Keratinocyte (primary cell): ENCODE measurements at regions not wholly inside any gene's neighbourhood (a gene's known extent, or its start where the extent isn't known, plus 50 kb on each side); places are given as distances from the start of the nearest gene placed in this dataset.

Experiments used
- DNase-seq: peaks from one replicate; pipeline ENCODE4 v3.0.0-alpha.2; 2011; ENCODE audit warnings: low read depth, missing footprints, low spot score
- FAIRE-seq: peaks from 2 replicates; lab custom pipeline; 2011; peaks lifted over from hg19 to GRCh38; lab: Jason Lieb, UNC
- H2AFZ ChIP-seq: 2 replicates; pipeline ENCODE4 v1.6.0; 2012; ENCODE audit warnings: low read length, control low read depth, inconsistent platforms; ENCODE audit not compliant: control insufficient read depth
- H3K27ac ChIP-seq: 2 replicates; pipeline ENCODE4 v1.5.1; 2011; ENCODE audit warnings: low read length; ENCODE audit not compliant: control insufficient read depth, insufficient read depth
- H3K27me3 ChIP-seq: 3 replicates; pipeline ENCODE4 v1.6.0; 2011; ENCODE audit warnings: low read length; ENCODE audit not compliant: control insufficient read depth, insufficient read depth; ENCODE audit errors: extremely low read depth
- H3K36me3 ChIP-seq, 2 experiments: 2 replicates in 1 of 2; 3 replicates in 1 of 2; pipeline ENCODE4 v1.5.1; 2011; ENCODE audit warnings: low read length in 2 of 2, mild to moderate bottlenecking in 1 of 2; ENCODE audit not compliant: control insufficient read depth in 2 of 2, insufficient read depth in 2 of 2; ENCODE audit errors: extremely low read depth in 1 of 2
- H3K4me1 ChIP-seq: 3 replicates; pipeline ENCODE4 v1.5.1; 2011; ENCODE audit warnings: low read length; ENCODE audit not compliant: control insufficient read depth, insufficient read depth; ENCODE audit errors: extremely low read depth
- H3K4me2 ChIP-seq: 3 replicates; pipeline ENCODE4 v1.6.0; 2011; ENCODE audit warnings: low read depth, low read length; ENCODE audit not compliant: control insufficient read depth, insufficient read depth; ENCODE audit errors: extremely low read depth
- H3K4me3 ChIP-seq, 3 experiments: fragments of 200-600 bp in 1 of 3; sonication (generic) in 1 of 3; 2 replicates in 2 of 3; 3 replicates in 1 of 3; pipeline ENCODE4 v1.5.1; 2011 to 2016; ENCODE audit warnings: low read length in 3 of 3, mild to moderate bottlenecking in 3 of 3, control low read depth in 2 of 3, inconsistent platforms in 1 of 3, low read depth in 1 of 3, mixed read lengths in 1 of 3, mixed run types in 1 of 3, moderate library complexity in 1 of 3; ENCODE audit not compliant: control insufficient read depth in 2 of 3, insufficient read depth in 2 of 3; ENCODE audit errors: extremely low read depth in 1 of 3
- H3K79me2 ChIP-seq: 2 replicates; pipeline ENCODE4 v1.6.0; 2012; ENCODE audit warnings: low read length; ENCODE audit not compliant: control insufficient read depth, insufficient read depth
- H3K9ac ChIP-seq: 3 replicates; pipeline ENCODE4 v1.6.0; 2011; ENCODE audit warnings: low read length; ENCODE audit not compliant: control insufficient read depth, insufficient read depth; ENCODE audit errors: extremely low read depth
- H3K9me1 ChIP-seq: 3 replicates; pipeline ENCODE4 v1.6.0; 2011; ENCODE audit warnings: low read length; ENCODE audit not compliant: control insufficient read depth, insufficient read depth; ENCODE audit errors: extremely low read depth
- H3K9me3 ChIP-seq: 2 replicates; pipeline ENCODE4 v1.5.1; 2012; ENCODE audit warnings: low read depth, low read length; ENCODE audit not compliant: control insufficient read depth
- H4K20me1 ChIP-seq: 3 replicates; pipeline ENCODE4 v1.6.0; 2011; ENCODE audit warnings: low read length; ENCODE audit not compliant: control insufficient read depth, insufficient read depth; ENCODE audit errors: extremely low read depth
- EZH2 ChIP-seq: IDR thresholded peaks from one replicate; pipeline ENCODE4 v1.6.1; 2012; ENCODE audit warnings: inconsistent platforms, mild to moderate bottlenecking, low read length, moderate library complexity
- dilution Hi-C: fragments of 300-500 bp; cut with MboI; formaldehyde crosslinking; loops from one replicate; pipeline ENCODE4 v1.7.0; 2020; ENCODE audit warnings: low sequenced_read_pairs; ENCODE audit not compliant: extremely low pct_ligation_motif_present
- TF ChIP-seq, protein P1 (sequence below), 3 experiments: IDR thresholded peaks in 1 of 3; conservative IDR thresholded peaks in 1 of 3; optimal IDR thresholded peaks in 1 of 3; 2 replicates in 2 of 3; 3 replicates in 1 of 3; pipeline versions ENCODE3 to v1.5.1; 2011; ENCODE audit warnings: low read length in 3 of 3, mild to moderate bottlenecking in 3 of 3, moderate library complexity in 2 of 3, control low read depth in 1 of 3, inconsistent platforms in 1 of 3; ENCODE audit not compliant: insufficient read depth in 2 of 3; ENCODE audit errors: extremely low read depth in 1 of 3

- Histone ChIP-seq H3K9me3 (no peaks in the 10 kb centered on the region), H3K4me1 (no peaks in the 10 kb centered on the region), H4K20me1 (no peaks in the 10 kb centered on the region), H3K79me2 (no peaks in the 10 kb centered on the region), H3K36me3 (no peaks in the 10 kb centered on the region), H2AFZ (no peak overlapping the region), H3K27me3 (peaks cover 4% of the 10 kb centered on the region), H3K9me1 (no peaks in the 10 kb centered on the region), H3K9ac (no peak overlapping the region), H3K4me2 (no peak overlapping the region), H3K27ac (no peak overlapping the region), H3K4me3 (no peak overlapping the region)
- dilution Hi-C loops: no loop called here
- FAIRE-seq: no peak
- no peak for DNase-seq
- TF ChIP-seq, protein P1, sequence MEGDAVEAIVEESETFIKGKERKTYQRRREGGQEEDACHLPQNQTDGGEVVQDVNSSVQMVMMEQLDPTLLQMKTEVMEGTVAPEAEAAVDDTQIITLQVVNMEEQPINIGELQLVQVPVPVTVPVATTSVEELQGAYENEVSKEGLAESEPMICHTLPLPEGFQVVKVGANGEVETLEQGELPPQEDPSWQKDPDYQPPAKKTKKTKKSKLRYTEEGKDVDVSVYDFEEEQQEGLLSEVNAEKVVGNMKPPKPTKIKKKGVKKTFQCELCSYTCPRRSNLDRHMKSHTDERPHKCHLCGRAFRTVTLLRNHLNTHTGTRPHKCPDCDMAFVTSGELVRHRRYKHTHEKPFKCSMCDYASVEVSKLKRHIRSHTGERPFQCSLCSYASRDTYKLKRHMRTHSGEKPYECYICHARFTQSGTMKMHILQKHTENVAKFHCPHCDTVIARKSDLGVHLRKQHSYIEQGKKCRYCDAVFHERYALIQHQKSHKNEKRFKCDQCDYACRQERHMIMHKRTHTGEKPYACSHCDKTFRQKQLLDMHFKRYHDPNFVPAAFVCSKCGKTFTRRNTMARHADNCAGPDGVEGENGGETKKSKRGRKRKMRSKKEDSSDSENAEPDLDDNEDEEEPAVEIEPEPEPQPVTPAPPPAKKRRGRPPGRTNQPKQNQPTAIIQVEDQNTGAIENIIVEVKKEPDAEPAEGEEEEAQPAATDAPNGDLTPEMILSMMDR (optimal IDR thresholded peaks at IDR 0.05 in 1 of 3, IDR thresholded peaks at IDR 0.05 in 1 of 3, conservative IDR thresholded peaks at IDR 0.05 in 1 of 3; ENCODE audit: extremely low read depth in 1 of 3, insufficient read depth in 2 of 3, low read length in 3 of 3): no peak
- no peak for TF ChIP-seq EZH2
Observed at GRCh38 chr7:112669306-112669705, 120.9 kb downstream of the TMEM168 start.

GRCh38 chr7:112670193-112670592, 120.0 kb downstream of the TMEM168 start:
- FAIRE-seq (no peak), DNase-seq (no peak)
- Histone ChIP-seq H3K9ac (no peak overlapping the region), H3K27me3 (peaks cover 4% of the 10 kb centered on the region), H3K27ac (no peak overlapping the region), H3K9me3 (no peaks in the 10 kb centered on the region), H3K9me1 (no peaks in the 10 kb centered on the region), H3K79me2 (no peaks in the 10 kb centered on the region), H4K20me1 (no peaks in the 10 kb centered on the region), H3K4me1 (no peaks in the 10 kb centered on the region), H3K4me3 (no peak overlapping the region), H2AFZ (no peak overlapping the region), H3K4me2 (no peak overlapping the region), H3K36me3 (no peaks in the 10 kb centered on the region)
- TF ChIP-seq EZH2: no peak
- TF ChIP-seq, protein P1 (optimal IDR thresholded peaks at IDR 0.05 in 1 of 3, IDR thresholded peaks at IDR 0.05 in 1 of 3, conservative IDR thresholded peaks at IDR 0.05 in 1 of 3; ENCODE audit: extremely low read depth in 1 of 3, insufficient read depth in 2 of 3, low read length in 3 of 3): no peak
- dilution Hi-C loops: no loop called here
